ENCODE measurements at regions not wholly inside any gene's neighbourhood (a gene's known extent, or its start where the extent isn't known, plus 50 kb on each side); places are given as distances from the start of the nearest gene placed in this dataset.

DNA sequence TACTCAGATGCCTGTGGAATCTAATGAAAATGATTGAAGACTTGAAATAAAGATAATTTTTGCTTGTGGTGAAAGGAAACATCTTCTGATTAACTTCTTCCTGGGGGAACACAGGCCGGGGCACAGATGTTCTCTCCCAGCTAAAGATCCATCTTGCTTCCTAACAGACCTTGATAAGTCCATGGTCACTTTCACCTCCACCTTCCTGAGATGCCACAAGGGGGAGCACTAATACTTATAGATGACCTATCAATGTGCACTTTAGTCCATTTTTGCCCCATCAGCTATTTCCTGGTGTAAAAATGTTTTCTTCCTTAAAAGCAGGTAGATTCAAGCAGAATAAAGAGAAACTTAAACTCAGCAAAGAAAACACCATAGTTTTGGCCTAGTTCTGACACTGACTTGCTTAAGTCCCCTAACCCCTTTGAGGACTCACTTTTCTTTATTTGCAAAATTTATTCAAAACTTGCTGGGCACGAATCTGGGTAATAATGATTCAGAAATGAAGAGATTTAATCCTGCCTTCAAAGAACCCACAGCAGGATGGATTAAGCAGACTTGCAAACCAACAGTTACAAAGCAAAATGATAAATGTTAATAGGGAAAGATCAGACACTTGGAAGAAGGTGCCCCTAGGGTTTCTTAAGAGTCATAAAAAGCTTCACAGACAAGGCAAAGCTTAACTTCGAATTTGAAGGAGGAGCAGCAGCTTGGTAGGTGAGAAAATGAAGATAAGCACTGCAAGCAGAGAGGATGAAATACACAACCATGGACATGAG, 158.7 kb downstream of the RAB38 start:
- peak; percentile 71 to 78 for DNase-seq
- no peak for TF ChIP-seq POLR2A (IDR thresholded peaks at IDR 0.05; ENCODE audit: low read length)
- no peak for TF ChIP-seq GATA1 (IDR thresholded peaks at IDR 0.05; ENCODE audit: low read depth, low read length)

DNA sequence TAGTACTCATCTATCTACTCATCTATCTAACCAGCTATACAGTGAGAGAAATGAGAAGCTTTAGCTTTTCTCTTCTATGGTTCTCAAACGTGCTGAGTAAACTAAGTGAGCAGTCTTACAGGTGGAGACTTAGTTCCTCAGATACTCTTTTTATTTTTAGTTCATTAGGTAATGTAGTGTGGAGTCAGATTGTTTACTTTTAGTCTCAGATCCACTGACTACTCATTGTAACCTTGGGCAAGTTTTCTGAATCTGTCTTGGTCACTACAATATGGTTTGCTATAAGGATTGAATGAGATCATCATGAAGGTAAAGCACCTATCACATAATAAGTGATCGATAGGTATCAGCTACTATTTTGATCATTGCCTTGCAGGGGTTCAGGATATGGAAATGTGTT, 160.1 kb downstream of the RAB38 start:
- TF ChIP-seq POLR2A (IDR thresholded peaks at IDR 0.05; ENCODE audit: low read length) (no peak), GATA1 (IDR thresholded peaks at IDR 0.05; ENCODE audit: low read depth, low read length) (no peak)

DNA sequence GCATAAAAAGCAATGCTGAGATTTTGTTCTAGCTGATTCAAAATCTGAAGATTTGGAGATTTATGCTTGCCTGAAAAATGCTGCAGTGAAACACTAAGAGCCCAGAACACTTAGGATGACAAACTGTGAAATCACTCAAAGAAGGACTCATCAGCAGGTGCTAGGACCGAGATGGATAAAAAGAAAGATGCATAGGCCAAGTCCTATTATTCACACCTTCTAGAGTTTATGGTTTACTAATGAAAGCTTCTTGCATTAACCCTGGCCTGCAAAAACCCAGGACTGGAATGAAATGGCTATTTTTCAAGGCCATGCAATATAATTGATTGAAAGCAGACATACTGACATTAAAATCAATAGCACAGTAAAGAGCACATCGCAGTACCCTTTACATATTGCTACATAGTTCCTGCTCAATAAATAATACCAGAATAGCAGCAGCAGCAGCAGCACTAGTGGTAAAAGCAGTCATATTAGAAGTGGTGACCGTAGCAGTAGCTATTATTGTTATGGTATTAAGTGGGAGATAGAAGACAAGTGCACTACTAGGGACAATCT, 161.7 kb downstream of the RAB38 start:
- TF ChIP-seq POLR2A (IDR thresholded peaks at IDR 0.05; ENCODE audit: low read length) (no peak), GATA1 (IDR thresholded peaks at IDR 0.05; ENCODE audit: low read depth, low read length) (no peak)
- DNase-seq: no peak

More for the DNA sequence above, 160.1 kb downstream of the RAB38 start:
- no peak for DNase-seq

DNA sequence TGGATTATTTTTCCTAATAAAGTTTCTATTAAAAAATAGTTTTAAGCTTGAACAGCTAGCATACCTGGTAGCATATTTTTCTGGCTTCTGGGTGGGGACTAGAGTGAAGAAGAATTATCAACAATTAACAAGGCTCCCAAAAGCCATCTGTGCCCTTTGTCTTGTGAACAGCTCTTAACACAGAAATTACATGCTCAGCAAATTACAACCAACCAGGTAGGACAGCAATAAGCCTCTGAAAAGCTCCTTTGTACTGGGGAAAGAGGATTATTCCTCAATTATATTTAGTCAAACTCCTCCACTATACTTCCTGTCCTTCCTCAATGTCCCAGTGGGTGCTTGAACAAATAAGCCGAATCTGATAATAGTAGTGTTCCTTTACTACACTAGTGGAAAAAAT, 162.8 kb downstream of the RAB38 start:
- DNase-seq: no peak
- no peak for TF ChIP-seq GATA1 (IDR thresholded peaks at IDR 0.05; ENCODE audit: low read depth, low read length)
- no peak for TF ChIP-seq POLR2A (IDR thresholded peaks at IDR 0.05; ENCODE audit: low read length)

DNA sequence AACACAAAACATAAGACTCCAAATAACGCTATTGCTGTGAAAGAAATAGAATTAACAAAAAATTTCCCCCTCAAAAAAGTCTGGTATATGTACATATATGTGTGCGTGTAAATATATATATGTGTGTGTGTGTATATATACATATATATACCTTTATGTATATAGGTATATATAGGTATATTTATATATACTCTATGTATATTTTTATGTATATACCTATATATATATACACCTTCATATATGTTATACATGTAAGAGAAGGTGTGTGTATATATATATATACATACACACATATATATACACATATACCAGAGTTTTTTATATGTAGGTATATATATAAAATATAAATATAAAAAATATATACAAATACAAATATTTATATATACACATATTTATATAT, 199.2 kb downstream of the RAB38 start:
- TF ChIP-seq GATA1 (IDR thresholded peaks at IDR 0.05; ENCODE audit: low read depth, low read length) (no peak), POLR2A (IDR thresholded peaks at IDR 0.05; ENCODE audit: low read length) (no peak)
- DNase-seq: no peak

DNA sequence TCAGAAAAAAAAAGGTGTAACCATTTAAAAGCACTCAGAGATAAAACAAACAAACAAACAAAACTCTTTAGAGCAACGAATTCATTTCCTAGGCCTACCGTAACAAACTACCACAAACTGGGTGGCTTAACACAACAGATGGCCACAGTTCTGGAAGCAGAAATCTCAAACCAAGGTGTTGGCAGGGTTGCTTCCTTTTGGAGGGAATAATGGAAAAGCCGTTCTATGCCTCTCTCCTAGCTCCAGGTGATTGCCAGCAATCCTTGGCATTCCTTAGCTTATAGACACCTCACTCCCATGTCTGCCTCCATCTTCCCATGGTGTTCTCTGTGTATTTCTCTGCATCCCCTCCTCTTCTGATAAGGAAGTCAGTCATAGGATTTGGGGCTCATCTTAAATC, 200.4 kb downstream of the RAB38 start:
- no peak for TF ChIP-seq GATA1 (IDR thresholded peaks at IDR 0.05; ENCODE audit: low read depth, low read length)
- TF ChIP-seq POLR2A (IDR thresholded peaks at IDR 0.05; ENCODE audit: low read length): no peak
- no peak for DNase-seq

DNA sequence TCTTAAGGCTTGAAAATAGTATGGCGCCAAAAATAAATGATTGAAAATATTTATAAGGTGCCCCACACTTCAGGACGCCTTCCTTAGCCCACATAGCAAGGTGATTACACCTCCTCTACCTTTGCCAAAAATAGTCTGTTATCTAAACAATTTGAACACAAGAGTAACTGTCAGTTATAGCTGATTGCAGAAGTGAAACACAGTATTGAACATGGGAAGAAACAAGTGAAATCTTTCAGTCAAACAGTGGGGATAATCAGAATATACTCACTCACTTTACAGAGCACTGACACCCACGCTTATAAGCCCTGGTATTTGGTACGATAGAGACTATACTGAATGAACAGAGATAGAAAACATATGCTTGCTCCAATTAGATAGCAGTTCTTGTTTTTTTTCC, 203.1 kb downstream of the RAB38 start:
- TF ChIP-seq POLR2A (IDR thresholded peaks at IDR 0.05; ENCODE audit: low read length) (no peak), GATA1 (IDR thresholded peaks at IDR 0.05; ENCODE audit: low read depth, low read length) (no peak)
- no peak for DNase-seq

DNA sequence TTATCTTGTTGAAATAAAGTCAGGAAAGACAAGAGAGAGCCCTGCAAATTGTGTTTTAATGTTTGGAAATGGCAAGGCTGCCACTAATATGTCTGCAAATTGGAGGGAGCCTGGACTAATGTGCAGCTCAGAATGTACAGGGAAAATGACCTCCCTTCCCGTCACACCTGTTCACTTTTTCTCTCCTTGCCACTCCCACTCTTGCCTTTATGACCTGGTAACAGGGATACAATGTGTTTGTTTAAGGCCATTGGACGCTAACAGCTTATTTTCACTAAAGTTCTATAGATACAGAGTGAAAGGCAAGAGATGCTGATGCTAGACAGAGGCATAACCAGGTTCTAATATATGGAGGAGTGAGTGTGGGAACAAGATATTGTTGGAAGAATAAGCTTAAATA, 203.9 kb downstream of the RAB38 start:
- DNase-seq: no peak
- no peak for TF ChIP-seq POLR2A (IDR thresholded peaks at IDR 0.05; ENCODE audit: low read length)
- no peak for TF ChIP-seq GATA1 (IDR thresholded peaks at IDR 0.05; ENCODE audit: low read depth, low read length)

DNA sequence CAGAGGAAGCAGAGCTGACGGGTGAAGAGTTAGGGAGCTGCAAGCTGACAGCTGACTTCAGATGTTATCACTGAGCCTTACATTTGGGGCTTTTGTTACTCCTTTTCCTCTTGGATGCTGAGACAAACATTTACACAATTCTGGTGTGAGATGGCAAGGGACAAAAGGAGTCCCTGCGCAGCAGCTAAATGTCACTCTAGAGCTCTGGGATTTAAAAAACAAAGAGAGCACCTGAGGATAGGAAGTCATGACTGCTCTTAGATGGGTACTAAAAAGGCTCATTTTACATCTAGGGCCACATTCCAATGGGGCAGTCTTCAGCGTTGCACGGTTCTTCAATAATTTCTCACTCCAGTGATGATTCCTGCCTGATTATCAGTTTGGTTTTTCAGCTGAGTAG, 204.5 kb downstream of the RAB38 start:
- TF ChIP-seq GATA1 (IDR thresholded peaks at IDR 0.05; ENCODE audit: low read depth, low read length) (no peak), POLR2A (IDR thresholded peaks at IDR 0.05; ENCODE audit: low read length) (no peak)

DNA sequence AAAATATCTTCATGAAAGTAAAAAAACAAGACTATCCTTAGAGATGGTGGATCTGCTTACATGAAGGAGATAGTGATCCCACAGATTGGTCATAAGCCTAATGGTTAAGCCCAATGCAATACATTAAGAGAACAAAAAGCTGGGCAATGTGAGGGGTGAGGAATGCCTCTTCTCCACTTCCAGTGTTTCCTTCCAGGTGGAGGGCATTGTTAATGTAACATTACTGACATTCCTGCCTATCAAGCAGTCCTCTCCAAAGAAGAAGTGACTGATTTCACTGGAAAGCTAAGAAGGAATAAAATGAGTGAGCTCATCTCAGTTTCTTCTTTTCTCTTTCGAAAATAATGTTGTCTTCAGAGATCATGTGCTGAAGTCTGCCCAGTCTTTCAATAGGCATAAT, 207.8 kb downstream of the RAB38 start:
- no peak for DNase-seq
- TF ChIP-seq POLR2A (IDR thresholded peaks at IDR 0.05; ENCODE audit: low read length): no peak

More for the DNA sequence above, 204.5 kb downstream of the RAB38 start:
- no peak for DNase-seq

DNA sequence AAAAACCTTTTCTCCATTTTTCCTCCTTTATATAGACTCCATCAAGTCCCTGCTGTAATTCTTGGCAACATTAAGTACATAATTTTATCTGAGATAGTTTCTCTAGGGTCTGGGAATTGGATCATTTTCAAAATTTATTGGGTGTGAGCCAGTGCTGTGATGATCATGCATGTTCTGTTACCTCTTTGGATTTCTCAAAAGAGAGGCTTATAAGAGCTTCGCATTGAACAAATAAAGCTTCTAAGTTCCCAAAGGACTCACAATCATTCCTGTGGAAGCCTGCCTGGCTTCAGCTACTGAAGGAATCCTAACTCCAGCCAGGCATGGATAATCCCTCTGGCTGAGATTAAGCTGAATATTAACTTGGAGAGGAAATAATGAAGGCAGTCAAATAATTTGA, 208.5 kb downstream of the RAB38 start:
- DNase-seq: no peak

DNA sequence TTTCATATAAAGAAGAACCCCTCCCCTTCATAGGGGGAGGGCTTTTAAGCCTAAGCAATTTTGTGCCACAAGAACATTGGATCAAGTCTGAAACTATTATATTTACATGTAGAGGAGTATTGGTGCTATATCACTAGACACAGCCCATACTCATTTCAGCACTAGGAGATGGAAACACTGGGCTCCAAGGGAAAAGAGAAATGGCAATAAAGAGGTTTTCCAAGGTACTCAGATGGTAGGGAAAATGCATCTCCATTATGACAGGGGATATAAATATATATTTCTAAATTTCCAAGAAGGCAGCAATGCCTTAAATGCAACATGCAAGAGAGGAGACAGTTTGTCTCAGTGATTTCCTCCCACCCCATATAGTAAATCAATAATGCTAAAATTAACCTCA, 209.0 kb downstream of the RAB38 start:
- no peak for TF ChIP-seq POLR2A (IDR thresholded peaks at IDR 0.05; ENCODE audit: low read length)
- no peak for TF ChIP-seq GATA1 (IDR thresholded peaks at IDR 0.05; ENCODE audit: low read depth, low read length)

More for the DNA sequence above, 208.5 kb downstream of the RAB38 start:
- TF ChIP-seq GATA1 (IDR thresholded peaks at IDR 0.05; ENCODE audit: low read depth, low read length) (no peak), POLR2A (IDR thresholded peaks at IDR 0.05; ENCODE audit: low read length) (no peak)

DNA sequence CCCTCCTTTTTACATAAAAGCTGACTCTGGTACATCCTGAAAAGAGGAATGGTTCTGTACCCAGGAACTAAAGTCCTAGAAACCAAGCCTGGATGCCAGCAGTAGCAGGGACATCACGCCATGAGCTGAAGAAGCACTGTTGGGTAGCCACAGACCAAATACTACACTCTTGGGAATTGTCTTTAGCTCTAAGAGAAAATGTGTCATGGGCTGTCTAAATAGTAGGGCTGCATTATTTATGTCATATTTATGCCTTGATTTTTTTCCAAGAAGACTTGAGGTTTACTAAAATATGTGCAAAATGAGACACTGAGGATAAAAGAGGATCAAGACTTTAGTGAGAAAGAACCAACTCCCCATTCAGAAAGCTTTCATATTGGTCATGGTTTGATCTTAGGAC, 213.6 kb downstream of the RAB38 start:
- no peak for DNase-seq
- TF ChIP-seq GATA1 (IDR thresholded peaks at IDR 0.05; ENCODE audit: low read depth, low read length): no peak
- no peak for TF ChIP-seq POLR2A (IDR thresholded peaks at IDR 0.05; ENCODE audit: low read length)

More for the DNA sequence above, 209.0 kb downstream of the RAB38 start:
- DNase-seq: no peak

DNA sequence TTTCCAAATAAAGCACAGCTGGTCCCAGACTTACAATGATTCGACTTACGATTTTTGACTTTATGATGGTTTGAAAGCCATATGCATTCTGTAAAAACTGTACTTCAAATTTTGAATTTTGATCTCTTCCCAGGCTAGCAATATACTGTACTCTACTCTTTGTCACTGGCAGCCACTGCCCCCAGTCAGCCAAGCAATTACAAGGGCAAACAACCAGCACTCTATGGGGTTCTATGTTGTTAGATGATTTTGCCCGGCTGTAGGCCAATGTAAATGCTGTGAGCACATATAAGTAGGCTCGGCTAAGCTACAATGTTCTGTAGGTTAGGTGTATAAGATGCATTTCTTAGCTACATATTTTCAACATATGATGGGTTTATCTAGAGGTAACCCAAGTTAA, 217.3 kb downstream of the RAB38 start:
- TF ChIP-seq POLR2A (IDR thresholded peaks at IDR 0.05; ENCODE audit: low read length) (no peak), GATA1 (IDR thresholded peaks at IDR 0.05; ENCODE audit: low read depth, low read length) (no peak)
- no peak for DNase-seq

DNA sequence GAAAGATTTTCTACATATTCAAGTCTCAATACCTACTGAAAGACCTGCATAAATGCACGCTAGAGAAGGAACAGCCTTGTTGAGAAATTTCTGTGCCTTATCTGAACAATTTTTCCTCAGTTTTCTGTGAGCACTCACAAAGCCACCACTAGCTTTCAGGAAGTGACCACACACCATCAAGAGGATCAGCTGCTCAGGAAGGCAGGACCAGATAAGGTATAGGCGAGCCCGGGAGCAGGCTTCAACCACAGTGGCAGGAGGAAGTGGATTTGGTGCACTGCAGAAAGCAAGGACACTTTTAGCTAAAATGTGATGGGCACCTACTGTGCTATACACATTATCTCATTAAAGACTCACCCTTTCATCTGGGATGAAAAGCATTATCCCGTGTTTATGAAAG, 220.8 kb downstream of the RAB38 start:
- TF ChIP-seq POLR2A (IDR thresholded peaks at IDR 0.05; ENCODE audit: low read length): no peak
- TF ChIP-seq GATA1 (IDR thresholded peaks at IDR 0.05; ENCODE audit: low read depth, low read length): no peak
- no peak for DNase-seq

Measured in erythroblast (primary cell).